NB4 (cell line): ENCODE measurements at regions not wholly inside any gene's neighbourhood (a gene's known extent, or its start where the extent isn't known, plus 50 kb on each side); places are given as distances from the start of the nearest gene placed in this dataset.
"Not testable (repeated sequence)": the region's sequence is repeated elsewhere in the genome, so short reads cannot be mapped to it uniquely, and the experiment has no call there.

ENCODE experiments used
- DNase-seq: peaks from one replicate; pipeline ENCODE4 v3.0.0; 2010; ENCODE audit warnings: low read depth
- H3K4me3 ChIP-seq: one replicate; pipeline ENCODE4 v1.5.1; 2011; ENCODE audit warnings: mild to moderate bottlenecking, low read depth, low read length, moderate library complexity
- MYC ChIP-seq: IDR thresholded peaks from 2 replicates; pipeline ENCODE4 v1.6.1; 2011; ENCODE audit warnings: low read depth, low read length
- POLR2A ChIP-seq: IDR thresholded peaks from 2 replicates; pipeline ENCODE4 v1.6.1; 2011; ENCODE audit warnings: mild to moderate bottlenecking; ENCODE audit not compliant: insufficient read length; ENCODE audit errors: extremely low read depth
- TF ChIP-seq, protein P1 (sequence below): IDR thresholded peaks from one replicate; pipeline ENCODE4 v1.5.1; 2012; ENCODE audit warnings: low read depth, low read length
- TF ChIP-seq, protein P2 (sequence below): IDR thresholded peaks from 2 replicates; pipeline ENCODE4 v1.6.1; 2011; ENCODE audit warnings: low read depth, low read length

DNA sequence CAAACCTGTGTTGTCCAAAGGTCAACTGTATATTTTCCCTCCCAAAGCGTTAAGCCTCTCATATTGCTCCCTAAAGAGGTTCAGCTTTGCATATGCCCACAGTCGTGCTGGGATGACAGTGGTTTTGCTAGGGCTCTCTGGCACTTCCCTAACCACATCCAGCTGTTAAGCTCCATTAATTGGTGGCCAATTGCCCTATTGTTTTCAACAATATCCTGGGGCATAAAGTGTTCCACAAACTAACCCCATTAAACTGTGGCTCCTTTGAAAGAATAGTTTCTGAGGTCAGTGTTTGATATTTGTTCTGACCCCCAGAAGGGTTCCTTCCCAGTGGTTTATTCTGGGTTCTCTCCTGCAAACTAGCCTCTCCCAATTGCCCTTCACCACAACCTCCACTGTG is 194.5 kb downstream of the HSD17B3 start:
- DNase-seq = peak; percentile 34

DNA sequence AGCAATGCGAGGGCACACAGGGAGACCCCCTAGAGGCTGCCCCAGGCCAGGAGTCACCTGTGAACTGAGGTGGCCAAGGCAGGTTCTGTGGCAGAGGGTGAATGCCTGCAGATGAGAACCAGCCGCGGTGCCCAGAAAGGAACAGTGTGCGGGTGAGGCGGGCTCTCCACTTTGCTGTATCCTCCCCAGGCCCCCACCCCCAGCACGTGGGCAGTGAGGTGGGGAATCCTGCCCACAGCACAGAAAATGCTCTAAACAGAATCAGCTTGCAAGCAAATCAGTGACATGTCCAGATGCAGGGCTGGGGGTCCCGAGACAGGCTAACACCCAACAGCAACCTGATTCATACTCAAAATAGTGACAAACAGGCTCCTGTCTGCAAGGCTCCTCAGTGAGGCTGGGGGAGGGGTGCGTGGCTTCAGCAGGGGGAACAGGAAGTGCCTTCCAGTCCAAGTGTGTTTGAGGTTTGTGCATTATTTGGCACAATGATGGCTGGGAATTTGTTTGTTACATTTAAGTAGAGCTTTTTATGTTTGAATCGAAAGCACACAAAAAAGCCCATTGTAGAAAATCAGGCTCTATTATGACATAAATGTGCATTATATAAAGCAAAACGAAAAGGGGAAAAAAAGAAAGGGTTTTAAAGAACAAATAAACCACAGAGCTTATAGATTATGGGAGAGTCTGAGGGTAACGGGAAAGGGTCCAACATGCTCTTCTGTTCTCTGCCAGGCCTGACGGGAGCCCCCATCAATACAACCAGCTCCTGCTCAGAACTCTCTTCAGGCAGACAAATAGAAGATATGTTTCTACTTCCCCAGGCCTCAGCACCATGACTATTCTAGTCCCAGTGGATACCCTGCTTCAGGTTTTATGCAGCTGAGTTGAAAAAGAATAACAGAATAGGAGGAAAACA is 201.3 kb downstream of the HSD17B3 start:
- DNase-seq = peak; percentile 82
- no peak overlapping the region for H3K4me3 ChIP-seq
- TF ChIP-seq MYC = no peak
- TF ChIP-seq POLR2A = no peak
- TF ChIP-seq, protein P1, sequence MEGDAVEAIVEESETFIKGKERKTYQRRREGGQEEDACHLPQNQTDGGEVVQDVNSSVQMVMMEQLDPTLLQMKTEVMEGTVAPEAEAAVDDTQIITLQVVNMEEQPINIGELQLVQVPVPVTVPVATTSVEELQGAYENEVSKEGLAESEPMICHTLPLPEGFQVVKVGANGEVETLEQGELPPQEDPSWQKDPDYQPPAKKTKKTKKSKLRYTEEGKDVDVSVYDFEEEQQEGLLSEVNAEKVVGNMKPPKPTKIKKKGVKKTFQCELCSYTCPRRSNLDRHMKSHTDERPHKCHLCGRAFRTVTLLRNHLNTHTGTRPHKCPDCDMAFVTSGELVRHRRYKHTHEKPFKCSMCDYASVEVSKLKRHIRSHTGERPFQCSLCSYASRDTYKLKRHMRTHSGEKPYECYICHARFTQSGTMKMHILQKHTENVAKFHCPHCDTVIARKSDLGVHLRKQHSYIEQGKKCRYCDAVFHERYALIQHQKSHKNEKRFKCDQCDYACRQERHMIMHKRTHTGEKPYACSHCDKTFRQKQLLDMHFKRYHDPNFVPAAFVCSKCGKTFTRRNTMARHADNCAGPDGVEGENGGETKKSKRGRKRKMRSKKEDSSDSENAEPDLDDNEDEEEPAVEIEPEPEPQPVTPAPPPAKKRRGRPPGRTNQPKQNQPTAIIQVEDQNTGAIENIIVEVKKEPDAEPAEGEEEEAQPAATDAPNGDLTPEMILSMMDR = no peak
- TF ChIP-seq, protein P2, sequence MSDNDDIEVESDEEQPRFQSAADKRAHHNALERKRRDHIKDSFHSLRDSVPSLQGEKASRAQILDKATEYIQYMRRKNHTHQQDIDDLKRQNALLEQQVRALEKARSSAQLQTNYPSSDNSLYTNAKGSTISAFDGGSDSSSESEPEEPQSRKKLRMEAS = peak; percentile 29; the same call in 1 of the 2 replicates

More for the DNA sequence above, 194.5 kb downstream of the HSD17B3 start:
- TF ChIP-seq POLR2A (no peak), MYC (no peak)
- TF ChIP-seq, protein P2 = no peak
- TF ChIP-seq, protein P1 = no peak
- no peak overlapping the region for H3K4me3 ChIP-seq

DNA sequence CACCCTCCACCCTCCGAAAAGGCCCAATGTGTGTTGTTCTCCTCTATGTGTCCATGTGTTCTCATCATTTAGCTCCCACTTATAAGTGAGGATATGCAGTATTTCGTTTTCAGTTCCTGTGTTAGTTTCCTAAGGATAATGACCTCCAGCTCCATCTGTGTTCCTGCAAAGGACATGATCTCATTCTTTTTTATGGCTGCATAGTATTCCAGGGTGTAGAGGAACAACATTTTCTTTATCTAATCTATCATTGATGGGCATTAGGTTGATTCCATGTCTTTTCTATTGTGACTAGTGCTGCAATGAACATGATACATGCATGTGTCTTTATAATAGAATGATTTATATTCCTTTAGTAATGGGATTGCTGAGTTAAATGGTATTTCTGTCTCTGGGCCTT is 211.3 kb downstream of the HSD17B3 start:
- not testable (repeated sequence) for DNase-seq

DNA sequence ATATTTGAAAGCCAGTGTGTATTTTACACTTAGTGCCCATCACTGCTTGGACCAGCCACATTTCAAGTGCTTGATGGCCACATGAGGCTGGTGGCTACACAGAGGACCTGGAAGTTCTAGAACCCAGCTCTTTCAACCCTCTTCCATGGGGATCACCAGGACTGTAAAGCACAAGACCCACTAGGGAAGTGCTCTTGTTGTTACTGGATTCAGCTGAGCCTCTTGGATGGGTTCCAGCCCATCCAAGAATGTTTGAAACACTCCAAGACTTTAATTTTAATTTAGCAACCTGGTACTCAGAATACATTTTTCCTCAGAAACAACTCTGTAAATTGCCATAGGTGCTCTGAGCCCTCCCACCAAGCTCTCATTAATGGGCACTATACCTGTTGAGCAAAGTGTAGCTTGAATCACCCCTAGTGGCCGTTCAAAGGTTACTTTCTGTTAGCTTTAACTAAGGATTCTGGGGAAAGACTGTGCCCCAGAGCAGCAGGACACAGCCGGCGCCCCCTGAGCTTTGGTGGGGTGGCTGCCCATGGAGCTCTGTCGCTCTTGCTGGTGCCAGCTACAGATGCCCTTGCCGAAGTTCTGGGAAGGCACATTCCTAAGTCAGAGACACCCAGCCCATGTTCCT is 212.4 kb downstream of the HSD17B3 start:
- H3K4me3 ChIP-seq = no peak overlapping the region
- DNase-seq = no peak
- no peak for TF ChIP-seq MYC
- no peak for TF ChIP-seq POLR2A
- TF ChIP-seq, protein P1 = no peak
- TF ChIP-seq, protein P2 = no peak

More for the DNA sequence above, 211.3 kb downstream of the HSD17B3 start:
- not testable (repeated sequence) for H3K4me3 ChIP-seq

DNA sequence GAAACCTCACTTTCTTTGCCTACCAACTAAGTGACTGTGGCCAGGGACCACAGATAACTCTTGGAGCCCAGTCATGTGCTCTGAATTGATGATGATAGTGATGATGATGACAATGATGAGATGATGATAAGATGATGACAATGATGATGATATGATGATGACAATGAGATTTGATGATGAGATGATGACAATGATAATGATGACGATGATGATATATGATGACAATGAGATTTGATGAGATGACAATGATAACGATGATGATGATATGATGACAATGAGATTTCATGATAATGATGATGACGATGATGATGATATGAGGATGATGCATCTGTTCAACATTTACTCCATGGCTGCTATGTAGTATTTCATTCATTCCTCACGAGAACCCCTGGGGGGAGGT is 213.0 kb downstream of the ERCC6L2 start:
- no peak for DNase-seq
- TF ChIP-seq MYC (no peak), POLR2A (no peak)
- TF ChIP-seq, protein P2 = no peak
- TF ChIP-seq, protein P1 = no peak

DNA sequence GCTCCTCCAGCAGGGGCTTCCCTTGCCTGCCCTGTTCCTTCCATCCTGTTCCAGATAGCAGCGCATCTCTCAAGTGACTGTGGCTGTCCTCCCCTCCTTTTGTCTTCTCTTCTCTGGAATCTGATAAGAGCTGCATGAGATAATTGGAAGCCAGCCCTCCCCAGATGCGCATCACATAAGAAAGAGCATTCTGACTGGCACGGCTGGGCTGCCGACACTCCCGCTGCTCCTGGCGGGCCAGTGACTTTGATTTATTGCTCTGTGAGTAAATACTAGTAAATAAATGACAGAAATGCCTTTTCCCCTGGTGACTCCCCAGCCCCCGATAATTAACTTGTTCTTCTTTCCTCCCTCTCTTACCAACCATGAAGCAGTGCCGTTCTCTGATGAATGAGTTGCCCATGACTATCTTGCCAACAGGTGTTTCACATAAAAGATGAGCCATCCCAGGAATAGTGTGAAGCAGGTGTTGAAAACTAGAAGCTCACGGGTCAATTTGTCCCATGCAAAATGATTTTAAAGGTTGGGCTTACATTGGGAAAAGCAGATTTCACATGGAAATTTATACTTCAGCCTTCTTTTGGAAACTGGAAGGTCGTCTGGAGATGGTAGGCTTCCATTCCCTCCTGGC is 212.3 kb downstream of the ERCC6L2 start:
- H3K4me3 ChIP-seq = no peak overlapping the region

More for the DNA sequence above, 213.0 kb downstream of the ERCC6L2 start:
- no peak overlapping the region for H3K4me3 ChIP-seq

More for the DNA sequence above, 212.3 kb downstream of the ERCC6L2 start:
- TF ChIP-seq, protein P2 = no peak
- TF ChIP-seq, protein P1 = no peak
- TF ChIP-seq POLR2A (no peak), MYC (no peak)
- DNase-seq = no peak
